ENCODE measurements at regions not wholly inside any gene's neighbourhood (a gene's known extent, or its start where the extent isn't known, plus 50 kb on each side); places are given as distances from the start of the nearest gene placed in this dataset.

DNA sequence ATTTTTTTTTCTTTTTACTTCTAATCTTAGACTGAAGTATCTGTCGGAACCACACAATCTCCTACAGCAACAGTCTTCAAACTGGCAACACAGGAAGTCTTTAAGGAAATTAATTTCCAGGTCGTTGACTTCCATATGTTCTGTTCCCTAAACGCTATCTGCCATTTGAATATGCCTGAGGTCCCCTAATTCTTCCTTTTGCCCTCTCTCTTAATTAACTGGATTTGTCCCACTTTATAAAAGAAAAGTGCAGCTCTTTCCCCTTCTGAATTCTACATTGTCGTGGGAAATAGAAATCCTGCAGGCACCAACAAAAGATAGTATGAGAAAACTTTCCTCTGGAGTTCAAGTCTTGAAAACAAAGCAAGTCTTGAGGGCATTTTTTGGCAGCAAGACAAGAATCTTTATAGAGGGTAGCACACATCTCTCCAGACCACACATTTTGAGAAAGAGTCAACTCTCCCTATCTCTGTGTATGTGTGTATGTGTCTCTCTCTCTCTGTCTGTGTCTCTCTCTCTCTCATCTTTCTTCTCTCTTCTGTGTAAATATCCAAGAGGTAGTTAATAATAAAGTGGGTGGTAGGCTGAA lies 879.8 kb downstream of the SOCS6 start:
- DNase-seq (ENCODE audit: low read depth): peak; percentile 21
- H3K4me3 ChIP-seq (replicated peaks; ENCODE audit: low read depth, low read length): no peak overlapping the region
- TF ChIP-seq CTCF (IDR thresholded peaks at IDR 0.05; ENCODE audit: low read length, missing control alignments): no peak

GRCh38 chr18:71136487-71136886 lies 847.6 kb downstream of the SOCS6 start:
- H3K4me3 ChIP-seq (replicated peaks; ENCODE audit: low read depth, low read length): no peak overlapping the region
- TF ChIP-seq CTCF (IDR thresholded peaks at IDR 0.05; ENCODE audit: low read length, missing control alignments): no peak
- no peak for DNase-seq (ENCODE audit: low read depth)

DNA sequence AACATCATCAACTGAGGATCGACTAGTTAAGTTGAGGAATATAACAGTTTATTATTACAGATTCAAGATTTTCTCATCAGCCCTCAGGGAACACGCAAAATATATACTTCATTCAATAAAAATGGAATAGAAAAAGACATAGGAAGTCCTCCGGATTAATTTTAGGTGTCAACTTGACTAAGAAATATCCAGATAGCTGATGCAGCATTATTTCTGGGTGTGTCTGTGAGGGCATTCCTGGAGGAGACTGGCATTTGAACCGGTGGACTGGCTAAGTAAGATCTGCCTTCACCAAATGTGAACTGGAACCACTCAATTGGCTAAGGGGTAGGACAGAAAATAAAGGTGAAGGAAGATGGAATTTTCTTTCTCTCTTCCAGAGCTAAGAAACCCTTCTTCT lies 845.3 kb downstream of the SOCS6 start:
- H3K4me3 ChIP-seq (replicated peaks; ENCODE audit: low read depth, low read length): no peak overlapping the region
- DNase-seq (ENCODE audit: low read depth): no peak
- TF ChIP-seq CTCF (IDR thresholded peaks at IDR 0.05; ENCODE audit: low read length, missing control alignments): no peak

DNA sequence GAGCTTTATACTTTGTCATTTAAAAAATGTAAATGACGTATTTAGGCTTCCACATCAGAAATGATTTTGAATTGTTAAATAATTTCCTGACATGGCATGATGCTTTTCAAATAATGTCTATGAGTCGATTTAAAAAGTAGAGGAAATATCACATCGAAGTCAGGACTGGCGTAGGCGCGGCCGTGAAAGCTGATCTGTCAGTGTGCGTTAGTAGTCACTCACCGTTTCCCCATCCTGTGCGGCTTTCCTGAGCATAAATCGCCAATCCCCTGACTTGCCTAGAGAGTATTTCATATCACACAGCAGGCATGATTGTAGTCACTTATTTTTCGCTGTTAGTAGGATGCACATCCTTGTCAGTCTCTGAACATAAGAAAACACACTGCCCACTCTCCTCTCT lies 843.1 kb downstream of the SOCS6 start:
- no peak overlapping the region for H3K4me3 ChIP-seq (replicated peaks; ENCODE audit: low read depth, low read length)
- TF ChIP-seq CTCF (IDR thresholded peaks at IDR 0.05; ENCODE audit: low read length, missing control alignments): no peak
- DNase-seq (ENCODE audit: low read depth): no peak

DNA sequence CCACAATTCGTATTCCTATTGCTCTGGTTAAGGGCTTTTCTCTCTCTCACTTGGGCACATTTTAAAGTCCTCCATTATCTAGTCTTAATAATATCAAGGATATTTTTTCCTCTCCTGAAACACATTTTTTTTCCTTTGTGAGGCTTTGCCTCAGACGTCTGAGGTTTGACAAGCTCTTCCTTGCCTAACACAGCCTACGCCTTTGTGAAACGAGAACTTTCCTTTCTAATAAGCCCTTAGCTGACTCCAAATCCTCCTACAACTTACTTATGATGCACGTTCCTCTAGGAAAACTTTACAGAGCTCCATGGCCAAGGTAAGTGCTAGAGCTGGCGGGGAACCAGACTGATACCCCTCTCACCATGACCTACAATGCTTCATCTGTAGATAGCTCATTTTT lies 841.5 kb downstream of the SOCS6 start:
- DNase-seq (ENCODE audit: low read depth): no peak
- TF ChIP-seq CTCF (IDR thresholded peaks at IDR 0.05; ENCODE audit: low read length, missing control alignments): no peak
- H3K4me3 ChIP-seq (replicated peaks; ENCODE audit: low read depth, low read length): no peak overlapping the region

DNA sequence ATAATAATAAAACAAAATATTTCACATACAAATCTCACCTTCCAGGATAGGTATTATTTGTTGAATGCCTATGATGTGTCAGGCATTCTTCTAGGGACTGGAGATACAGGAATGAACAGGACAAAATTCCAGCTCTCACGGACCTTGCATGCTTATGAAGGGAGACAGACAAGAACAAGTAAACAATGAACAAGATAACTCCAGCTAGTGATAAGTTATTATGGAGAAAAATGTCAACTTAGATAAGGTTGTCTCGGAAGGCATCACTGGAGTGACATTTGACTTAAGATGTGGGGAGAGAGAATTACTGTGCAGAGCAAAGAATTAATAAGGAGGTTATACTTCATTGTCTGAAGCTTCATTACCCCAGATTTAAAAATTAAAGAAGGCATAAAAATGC lies 836.7 kb downstream of the SOCS6 start:
- no peak overlapping the region for H3K4me3 ChIP-seq (replicated peaks; ENCODE audit: low read depth, low read length)
- no peak for TF ChIP-seq CTCF (IDR thresholded peaks at IDR 0.05; ENCODE audit: low read length, missing control alignments)
- DNase-seq (ENCODE audit: low read depth): no peak

- H3K4me3 ChIP-seq (replicated peaks; ENCODE audit: low read depth, low read length): no peak overlapping the region
- no peak for TF ChIP-seq CTCF (IDR thresholded peaks at IDR 0.05; ENCODE audit: low read length, missing control alignments)
- DNase-seq (ENCODE audit: low read depth): no peak
Measured at GRCh38 chr18:71116535-71116934, 827.7 kb downstream of the SOCS6 start.
